WTC11 (cell line): ENCODE measurements at regions not wholly inside any gene's neighbourhood (a gene's known extent, or its start where the extent isn't known, plus 50 kb on each side); places are given as distances from the start of the nearest gene placed in this dataset.

Experiments used
- ATAC-seq: fragments of 200-7000 bp; cut with Tn5 transposase; 2 replicates; pipeline ENCODE4 v1.10.0; 2021; ENCODE audit warnings: mild to moderate bottlenecking, moderate library complexity
- CTCF ChIA-PET: fragments of 300-600 bp; sonication (Branson Sonifier 250); formaldehyde crosslinking; loops from one replicate; lab custom pipeline; 2021; ENCODE audit warnings: antibody characterized with exemption; lab: Charles Lee
- POLR2A ChIA-PET: fragments of 350-600 bp; sonication (Branson Sonifier 250); formaldehyde crosslinking; loops from one replicate; lab custom pipeline; 2021; ENCODE audit warnings: antibody characterized with exemption; lab: Charles Lee
- DNase-seq: peaks from one replicate; pipeline ENCODE4 v3.0.0; 2021; ENCODE audit warnings: low spot score
- H3K27ac Mint-ChIP-seq: 2 replicates; pipeline ENCODE4 v1.8.0; 2021; ENCODE audit warnings: mixed read lengths
- H3K27me3 Mint-ChIP-seq: 2 replicates; pipeline ENCODE4 v1.8.0; 2021; ENCODE audit warnings: low read depth, mild to moderate bottlenecking, moderate library complexity, mixed read lengths
- H3K36me3 Mint-ChIP-seq: 2 replicates; pipeline ENCODE4 v1.8.0; 2021; ENCODE audit warnings: mixed read lengths
- H3K4me1 Mint-ChIP-seq: 2 replicates; pipeline ENCODE4 v1.8.0; 2022; ENCODE audit warnings: mixed read lengths
- H3K4me3 Mint-ChIP-seq: 2 replicates; pipeline ENCODE4 v1.8.0; 2021; ENCODE audit warnings: mild to moderate bottlenecking, moderate library complexity, mixed read lengths
- H3K9me3 Mint-ChIP-seq: 2 replicates; pipeline ENCODE4 v1.8.0; 2021; ENCODE audit warnings: mixed read lengths
- AFF4 ChIP-seq: sonication (generic); formaldehyde crosslinking; IDR thresholded peaks from 2 replicates; pipeline ENCODE4 v1.8.1; 2023; ENCODE audit warnings: mild to moderate bottlenecking, missing genetic modification reagents, borderline replicate concordance
- ATF2 ChIP-seq: sonication (generic); formaldehyde crosslinking; IDR thresholded peaks from 2 replicates; pipeline ENCODE4 v1.8.1; 2022; ENCODE audit warnings: low read depth, missing genetic modification reagents, borderline replicate concordance
- ATF6 ChIP-seq: sonication (generic); formaldehyde crosslinking; IDR thresholded peaks from 2 replicates; pipeline ENCODE4 v1.8.1; 2023; ENCODE audit warnings: mild to moderate bottlenecking, missing genetic modification reagents
- ZBTB43 ChIP-seq: sonication (generic); formaldehyde crosslinking; IDR thresholded peaks from 2 replicates; pipeline ENCODE4 v1.8.1; 2023; ENCODE audit warnings: mild to moderate bottlenecking, missing genetic modification reagents
- ZNF121 ChIP-seq: sonication (generic); formaldehyde crosslinking; IDR thresholded peaks from 2 replicates; pipeline ENCODE4 v1.8.0; 2023; ENCODE audit warnings: missing genetic modification reagents
- ZNF232 ChIP-seq: sonication (generic); formaldehyde crosslinking; IDR thresholded peaks from 2 replicates; pipeline ENCODE4 v1.8.0; 2022; ENCODE audit warnings: mild to moderate bottlenecking, missing genetic modification reagents
- ZNF263 ChIP-seq: sonication (generic); formaldehyde crosslinking; IDR thresholded peaks from 2 replicates; pipeline ENCODE4 v1.8.1; 2022; ENCODE audit warnings: low read depth, mild to moderate bottlenecking, moderate library complexity, missing genetic modification reagents
- ZNF281 ChIP-seq: sonication (generic); formaldehyde crosslinking; IDR thresholded peaks from 2 replicates; pipeline ENCODE4 v1.8.0; 2023; ENCODE audit warnings: mild to moderate bottlenecking, missing genetic modification reagents

- no peak for TF ChIP-seq ZNF281 (CRISPR knock-in tag)
Measured at GRCh38 chr3:5788496-5788895, 601.0 kb downstream of the EDEM1 start (continued).

GRCh38 chr3:5791558-5791957 is 604.1 kb downstream of the EDEM1 start:
- H3K9me3 Mint-ChIP-seq = peaks cover 50% of the 10 kb centered on the region
- H3K4me1 Mint-ChIP-seq = no peaks in the 10 kb centered on the region
- no peak overlapping the region for H3K27ac Mint-ChIP-seq
- TF ChIP-seq ATF2 (CRISPR knock-in tag) (no peak), ZNF281 (CRISPR knock-in tag) (no peak), ZNF232 (CRISPR knock-in tag) (no peak), ZNF121 (no peak), ZBTB43 (no peak), ATF6 (no peak), ZNF263 (CRISPR knock-in tag) (no peak)
- no peaks in the 10 kb centered on the region for H3K27me3 Mint-ChIP-seq
- H3K36me3 Mint-ChIP-seq = peaks cover 28% of the 10 kb centered on the region
- no peak overlapping the region for H3K4me3 Mint-ChIP-seq
- no peak for ATAC-seq
- no peak for DNase-seq
- ChIA-PET POLR2A (no interaction called here), CTCF (interaction anchor here (0.5 kb wide), 1 partner anchor 456 kb away, joined by 3 read pairs; no protein-coding TSS in a partner anchor)

GRCh38 chr3:5796541-5796940 is 609.0 kb downstream of the EDEM1 start:
- no peak for ATAC-seq
- no peak for TF ChIP-seq AFF4 (CRISPR knock-in tag)
- ChIA-PET POLR2A (no interaction called here), CTCF (no interaction called here)
- Mint-ChIP-seq H3K27me3 (no peaks in the 10 kb centered on the region), H3K27ac (no peak overlapping the region), H3K36me3 (peaks cover 11% of the 10 kb centered on the region), H3K4me3 (no peak overlapping the region), H3K9me3 (peaks cover 46% of the 10 kb centered on the region), H3K4me1 (no peaks in the 10 kb centered on the region)
- DNase-seq = no peak
